ENCODE measurements at regions not wholly inside any gene's neighbourhood (a gene's known extent, or its start where the extent isn't known, plus 50 kb on each side); places are given as distances from the start of the nearest gene placed in this dataset.

GRCh38 chr5:62701036-62701435 is 122.4 kb downstream of the LRRC70 start:
- ChIA-PET POLR2A (no interaction called here), CTCF (interaction anchor here (1.1 kb wide), 1 partner anchor 78 kb away, joined by 3 read pairs; no protein-coding TSS in a partner anchor), SMC1A (ENCODE audit: uncharacterized antibody, unreplicated experiment) (interaction anchor here (1.0 to 1.3 kb wide), 2 partner anchors 12 to 13 kb away, joined by 4 to 5 read pairs; no protein-coding TSS in a partner anchor), RAD21 (ENCODE audit: unreplicated experiment) (no interaction called here)
- Histone ChIP-seq H3K4me1 (ENCODE audit: control insufficient read depth, insufficient read depth, low read length) (no peaks in the 10 kb centered on the region), H3K27me3 (replicated peaks in 1 of 2; ENCODE audit: control insufficient read depth in 2 of 2, insufficient read depth in 2 of 2, low read length in 1 of 2) (no peaks in the 10 kb centered on the region), H3K9me3 (replicated peaks; ENCODE audit: control insufficient read depth, insufficient read depth, low read length) (no peaks in the 10 kb centered on the region), H3K4me3 (no peak overlapping the region), H3K36me3 (ENCODE audit: control insufficient read depth in 2 of 2, insufficient read depth in 2 of 2, low read length in 1 of 2) (no peaks in the 10 kb centered on the region), H3K79me2 (ENCODE audit: control insufficient read depth, insufficient read depth, low read length) (no peaks in the 10 kb centered on the region), H3K27ac (ENCODE audit: control insufficient read depth, insufficient read depth) (no peak overlapping the region), H3K4me2 (ENCODE audit: control insufficient read depth, insufficient read depth) (no peak overlapping the region), H2AFZ (ENCODE audit: control insufficient read depth, low read depth, low read length) (no peak overlapping the region), H4K20me1 (ENCODE audit: control insufficient read depth, insufficient read depth) (no peaks in the 10 kb centered on the region), H3K9ac (ENCODE audit: control insufficient read depth, insufficient read depth, low read length) (no peak overlapping the region)
- ATAC-seq (no peak), DNase-seq (ENCODE audit: low read depth, low spot score) (no peak), FAIRE-seq (no peak)
- TF ChIP-seq TAF1 (IDR thresholded peaks at IDR 0.05; ENCODE audit: borderline replicate concordance, low read depth, low read length) (no peak), TCF7 (IDR thresholded peaks at IDR 0.05; ENCODE audit: borderline replicate concordance) (no peak)
- 0% methylated on average over 1 of the region's 1 CpG for WGBS (ENCODE audit: insufficient coverage, insufficient replicate concordance, low lambda C conversion rate, missing lambda C conversion rate)
- BruUV-seq (replicated peaks), result no TSS peak
- in situ Hi-C loops (cut with MboI), result no loop called here
- intact Hi-C loops (cut with micrococcal nuclease; ENCODE audit: unreplicated experiment), result no loop called here

DNA sequence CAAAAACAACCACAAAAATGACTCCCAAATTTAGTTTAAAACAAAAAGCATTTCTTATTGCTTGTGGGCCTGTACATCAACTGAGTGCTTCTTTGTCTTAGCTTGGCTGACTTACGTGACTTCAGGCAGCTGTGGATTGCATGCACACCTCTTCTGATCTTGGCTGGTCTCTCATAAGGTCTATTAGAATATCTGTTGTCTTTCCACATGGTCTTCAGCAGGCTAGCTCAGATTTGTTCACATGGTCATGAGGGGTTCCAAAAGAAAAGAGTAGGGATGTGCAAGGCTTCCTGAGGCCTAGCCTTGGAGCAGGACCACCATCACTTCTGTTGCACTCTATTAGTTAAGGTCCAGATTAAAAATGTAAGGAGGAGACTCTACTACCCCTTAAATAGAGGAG is 120.1 kb downstream of the LRRC70 start:
- ATAC-seq, result no peak
- no peak for FAIRE-seq
- Histone ChIP-seq H3K27ac (ENCODE audit: control insufficient read depth, insufficient read depth) (no peak overlapping the region), H3K4me1 (ENCODE audit: control insufficient read depth, insufficient read depth, low read length) (no peaks in the 10 kb centered on the region), H3K4me3 (no peak overlapping the region), H3K27me3 (replicated peaks in 1 of 2; ENCODE audit: control insufficient read depth in 2 of 2, insufficient read depth in 2 of 2, low read length in 1 of 2) (no peaks in the 10 kb centered on the region), H3K9me3 (replicated peaks; ENCODE audit: control insufficient read depth, insufficient read depth, low read length) (no peaks in the 10 kb centered on the region), H4K20me1 (ENCODE audit: control insufficient read depth, insufficient read depth) (no peaks in the 10 kb centered on the region), H3K9ac (ENCODE audit: control insufficient read depth, insufficient read depth, low read length) (no peak overlapping the region), H3K4me2 (ENCODE audit: control insufficient read depth, insufficient read depth) (no peak overlapping the region), H3K79me2 (ENCODE audit: control insufficient read depth, insufficient read depth, low read length) (no peaks in the 10 kb centered on the region), H2AFZ (ENCODE audit: control insufficient read depth, low read depth, low read length) (no peak overlapping the region), H3K36me3 (ENCODE audit: control insufficient read depth in 2 of 2, insufficient read depth in 2 of 2, low read length in 1 of 2) (no peaks in the 10 kb centered on the region)
- ChIA-PET RAD21 (ENCODE audit: unreplicated experiment) (no interaction called here), CTCF (interaction anchor here (0.9 to 1.7 kb wide), 2 partner anchors 11 to 15 kb away, joined by 3 read pairs; no protein-coding TSS in a partner anchor), POLR2A (no interaction called here), SMC1A (ENCODE audit: uncharacterized antibody, unreplicated experiment) (interaction anchor here (1.7 kb wide), 1 partner anchor 21 kb away, joined by 7 read pairs; no protein-coding TSS in a partner anchor)
- 45% methylated on average over 1 of the region's 1 CpG for WGBS (ENCODE audit: insufficient coverage, insufficient replicate concordance, low lambda C conversion rate, missing lambda C conversion rate)
- TF ChIP-seq BRCA1 (IDR thresholded peaks at IDR 0.05; ENCODE audit: low read depth, low read length) (no peak), YBX1 (IDR thresholded peaks at IDR 0.05) (no peak), ASH2L (IDR thresholded peaks at IDR 0.05; ENCODE audit: borderline replicate concordance, low read depth) (no peak), HCFC1 (IDR thresholded peaks at IDR 0.05; ENCODE audit: low read length) (no peak), STAT3 (IDR thresholded peaks at IDR 0.05; ENCODE audit: low read depth, low read length) (no peak)
- intact Hi-C loops (cut with micrococcal nuclease; ENCODE audit: unreplicated experiment), result no loop called here
- BruUV-seq (replicated peaks), result no TSS peak
- DNase-seq (ENCODE audit: low read depth, low spot score), result no peak
- in situ Hi-C loops (cut with MboI), result no loop called here

All from GM12878 (cell line).